ENCODE measurements at regions not wholly inside any gene's neighbourhood (a gene's known extent, or its start where the extent isn't known, plus 50 kb on each side); places are given as distances from the start of the nearest gene placed in this dataset.

- Histone ChIP-seq H3K9me3 (ENCODE audit: low read depth, low read length) (no peaks in the 10 kb centered on the region), H3K4me1 (ENCODE audit: insufficient read depth, low read length) (no peaks in the 10 kb centered on the region), H3K27me3 (ENCODE audit: insufficient read depth, low read length) (no peaks in the 10 kb centered on the region), H3K4me3 (ENCODE audit: low read length) (no peak overlapping the region)
Observed at GRCh38 chr2:75324861-75325284, 125.6 kb upstream of the TACR1 start.

- Histone ChIP-seq H3K4me1 (ENCODE audit: insufficient read depth, low read length) (no peaks in the 10 kb centered on the region), H3K4me3 (ENCODE audit: low read length) (no peak overlapping the region), H3K27me3 (ENCODE audit: insufficient read depth, low read length) (no peaks in the 10 kb centered on the region), H3K9me3 (ENCODE audit: low read depth, low read length) (no peaks in the 10 kb centered on the region)
Observed at GRCh38 chr2:75324141-75324540, 124.8 kb upstream of the TACR1 start.

- H3K9me3 ChIP-seq (ENCODE audit: low read depth, low read length), result no peaks in the 10 kb centered on the region
- no peak overlapping the region for H3K4me3 ChIP-seq (ENCODE audit: low read length)
- no peaks in the 10 kb centered on the region for H3K4me1 ChIP-seq (ENCODE audit: insufficient read depth, low read length)
- H3K27me3 ChIP-seq (ENCODE audit: insufficient read depth, low read length), result no peaks in the 10 kb centered on the region
Observed at GRCh38 chr2:75321599-75321922, 122.2 kb upstream of the TACR1 start.

- Histone ChIP-seq H3K4me3 (ENCODE audit: low read length) (no peak overlapping the region), H3K4me1 (ENCODE audit: insufficient read depth, low read length) (no peaks in the 10 kb centered on the region)
Observed at GRCh38 chr2:75320898-75321598, 121.7 kb upstream of the TACR1 start.

GRCh38 chr2:75319951-75320350 lies 120.6 kb upstream of the TACR1 start:
- no peak overlapping the region for H3K4me3 ChIP-seq (ENCODE audit: low read length)
- no peaks in the 10 kb centered on the region for H3K9me3 ChIP-seq (ENCODE audit: low read depth, low read length)
- H3K4me1 ChIP-seq (ENCODE audit: insufficient read depth, low read length), result no peaks in the 10 kb centered on the region
- no peaks in the 10 kb centered on the region for H3K27me3 ChIP-seq (ENCODE audit: insufficient read depth, low read length)

More at GRCh38 chr2:75320898-75321598, 121.7 kb upstream of the TACR1 start:
- Histone ChIP-seq H3K9me3 (ENCODE audit: low read depth, low read length) (no peaks in the 10 kb centered on the region), H3K27me3 (ENCODE audit: insufficient read depth, low read length) (no peaks in the 10 kb centered on the region)

- H3K4me1 ChIP-seq (ENCODE audit: insufficient read depth, low read length), result no peaks in the 10 kb centered on the region
- H3K4me3 ChIP-seq (ENCODE audit: low read length), result no peak overlapping the region
- no peaks in the 10 kb centered on the region for H3K9me3 ChIP-seq (ENCODE audit: low read depth, low read length)
- no peaks in the 10 kb centered on the region for H3K27me3 ChIP-seq (ENCODE audit: insufficient read depth, low read length)
Observed at GRCh38 chr2:75317802-75318201, 118.5 kb upstream of the TACR1 start.

- Histone ChIP-seq H3K27me3 (ENCODE audit: insufficient read depth, low read length) (no peaks in the 10 kb centered on the region), H3K4me3 (ENCODE audit: low read length) (no peak overlapping the region), H3K4me1 (ENCODE audit: insufficient read depth, low read length) (no peaks in the 10 kb centered on the region), H3K9me3 (ENCODE audit: low read depth, low read length) (no peaks in the 10 kb centered on the region)
Observed at GRCh38 chr2:75317316-75317715, 118.0 kb upstream of the TACR1 start.

- Histone ChIP-seq H3K4me1 (ENCODE audit: insufficient read depth, low read length) (no peaks in the 10 kb centered on the region), H3K4me3 (ENCODE audit: low read length) (no peak overlapping the region), H3K27me3 (ENCODE audit: insufficient read depth, low read length) (no peaks in the 10 kb centered on the region), H3K9me3 (ENCODE audit: low read depth, low read length) (no peaks in the 10 kb centered on the region)
Observed at GRCh38 chr2:75315436-75315835, 116.1 kb upstream of the TACR1 start.

- H3K4me3 ChIP-seq (ENCODE audit: low read length), result no peak overlapping the region
- H3K9me3 ChIP-seq (ENCODE audit: low read depth, low read length), result no peaks in the 10 kb centered on the region
- no peaks in the 10 kb centered on the region for H3K27me3 ChIP-seq (ENCODE audit: insufficient read depth, low read length)
Observed at GRCh38 chr2:75311993-75312392, 112.7 kb upstream of the TACR1 start.

GRCh38 chr2:75311521-75311920 lies 112.2 kb upstream of the TACR1 start:
- Histone ChIP-seq H3K27me3 (ENCODE audit: insufficient read depth, low read length) (no peaks in the 10 kb centered on the region), H3K4me1 (ENCODE audit: insufficient read depth, low read length) (no peaks in the 10 kb centered on the region), H3K4me3 (ENCODE audit: low read length) (no peak overlapping the region), H3K9me3 (ENCODE audit: low read depth, low read length) (no peaks in the 10 kb centered on the region)

More at GRCh38 chr2:75311993-75312392, 112.7 kb upstream of the TACR1 start:
- no peaks in the 10 kb centered on the region for H3K4me1 ChIP-seq (ENCODE audit: insufficient read depth, low read length)

GRCh38 chr2:75310876-75311275 lies 111.6 kb upstream of the TACR1 start:
- no peaks in the 10 kb centered on the region for H3K9me3 ChIP-seq (ENCODE audit: low read depth, low read length)
- H3K4me1 ChIP-seq (ENCODE audit: insufficient read depth, low read length), result no peaks in the 10 kb centered on the region
- H3K27me3 ChIP-seq (ENCODE audit: insufficient read depth, low read length), result no peaks in the 10 kb centered on the region
- no peak overlapping the region for H3K4me3 ChIP-seq (ENCODE audit: low read length)

GRCh38 chr2:75309596-75310463 lies 110.5 kb upstream of the TACR1 start:
- no peaks in the 10 kb centered on the region for H3K4me1 ChIP-seq (ENCODE audit: insufficient read depth, low read length)
- no peaks in the 10 kb centered on the region for H3K27me3 ChIP-seq (ENCODE audit: insufficient read depth, low read length)

GRCh38 chr2:75303227-75303626 lies 103.9 kb upstream of the TACR1 start:
- Histone ChIP-seq H3K4me1 (ENCODE audit: insufficient read depth, low read length) (no peaks in the 10 kb centered on the region), H3K27me3 (ENCODE audit: insufficient read depth, low read length) (no peaks in the 10 kb centered on the region), H3K4me3 (ENCODE audit: low read length) (no peak overlapping the region), H3K9me3 (ENCODE audit: low read depth, low read length) (no peaks in the 10 kb centered on the region)

More at GRCh38 chr2:75309596-75310463, 110.5 kb upstream of the TACR1 start:
- H3K9me3 ChIP-seq (ENCODE audit: low read depth, low read length), result no peaks in the 10 kb centered on the region
- no peak overlapping the region for H3K4me3 ChIP-seq (ENCODE audit: low read length)

GRCh38 chr2:75294362-75294761 lies 95.0 kb upstream of the TACR1 start:
- Histone ChIP-seq H3K9me3 (ENCODE audit: low read depth, low read length) (no peaks in the 10 kb centered on the region), H3K4me3 (ENCODE audit: low read length) (no peak overlapping the region), H3K4me1 (ENCODE audit: insufficient read depth, low read length) (no peaks in the 10 kb centered on the region), H3K27me3 (ENCODE audit: insufficient read depth, low read length) (no peaks in the 10 kb centered on the region)

GRCh38 chr2:75292826-75293225 lies 93.5 kb upstream of the TACR1 start:
- Histone ChIP-seq H3K4me3 (ENCODE audit: low read length) (no peak overlapping the region), H3K27me3 (ENCODE audit: insufficient read depth, low read length) (no peaks in the 10 kb centered on the region), H3K4me1 (ENCODE audit: insufficient read depth, low read length) (peaks cover 8% of the 10 kb centered on the region), H3K9me3 (ENCODE audit: low read depth, low read length) (no peaks in the 10 kb centered on the region)
